ENCODE measurements at regions not wholly inside any gene's neighbourhood (a gene's known extent, or its start where the extent isn't known, plus 50 kb on each side); places are given as distances from the start of the nearest gene placed in this dataset.

DNA sequence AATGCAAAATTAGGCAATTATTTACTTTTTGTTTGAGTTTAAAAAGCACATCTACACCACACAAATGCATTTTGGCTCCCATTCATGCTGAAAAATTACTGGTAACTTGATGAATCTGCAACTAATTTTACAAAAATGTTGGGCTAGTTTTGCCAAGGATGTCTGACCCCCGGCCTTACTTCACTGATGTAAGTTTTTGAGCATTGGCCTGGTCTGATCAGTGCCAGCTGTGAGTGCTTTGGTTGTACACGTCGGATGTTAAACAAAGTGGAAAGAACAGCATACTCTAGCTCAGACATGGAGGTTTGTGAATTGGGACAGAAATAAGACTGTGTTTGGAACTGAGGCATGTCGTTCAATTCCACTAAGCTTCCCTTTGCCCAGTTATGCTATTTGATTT lies 1044.2 kb downstream of the TLE4 start:
- no peak for FAIRE-seq
- Histone ChIP-seq H3K79me2 (ENCODE audit: insufficient read depth, low read length) (no peaks in the 10 kb centered on the region), H3K4me1 (ENCODE audit: insufficient read depth, low read length) (no peaks in the 10 kb centered on the region), H3K27me3 (ENCODE audit: control insufficient read depth in 1 of 2, insufficient read depth in 2 of 2, low read length in 2 of 2) (no peaks in the 10 kb centered on the region), H3K4me2 (ENCODE audit: low read depth, low read length) (no peak overlapping the region), H3K9ac (ENCODE audit: insufficient read depth, low read depth, low read length) (no peak overlapping the region), H3K9me3 (ENCODE audit: low read length) (peaks cover 18% of the 10 kb centered on the region), H4K20me1 (ENCODE audit: insufficient read depth, low read length) (no peaks in the 10 kb centered on the region), H3K4me3 (replicated peaks in 1 of 3; ENCODE audit: insufficient read depth in 1 of 3, low read depth in 2 of 3, low read length in 3 of 3) (no peak overlapping the region), H3K27ac (ENCODE audit: extremely low read length, insufficient read depth, low read length) (no peak overlapping the region), H2AFZ (ENCODE audit: low read length) (no peak overlapping the region), H3K36me3 (replicated peaks in 1 of 2; ENCODE audit: control insufficient read depth in 1 of 2, insufficient read depth in 2 of 2, low read length in 2 of 2) (no peaks in the 10 kb centered on the region)
- no peak for DNase-seq (ENCODE audit: low spot score)
- BruUV-seq (replicated peaks): no TSS peak
- TF ChIP-seq ZNF296 (CRISPR knock-in tag; conservative IDR thresholded peaks at IDR 0.05) (no peak), ZNF33A (CRISPR knock-in tag; IDR thresholded peaks at IDR 0.05; ENCODE audit: borderline replicate concordance) (no peak), PHF8 (CRISPR knock-in tag; IDR thresholded peaks at IDR 0.05) (no peak), NR2F1 (CRISPR knock-in tag; IDR thresholded peaks at IDR 0.05) (no peak), ZNF468 (CRISPR knock-in tag; IDR thresholded peaks at IDR 0.05) (no peak), PBX3 (CRISPR knock-in tag; IDR thresholded peaks at IDR 0.05; ENCODE audit: borderline replicate concordance) (no peak), RARG (CRISPR knock-in tag; IDR thresholded peaks at IDR 0.05; ENCODE audit: low read depth) (no peak), EP300 (IDR thresholded peaks at IDR 0.05; ENCODE audit: low read depth in 2 of 2, low read length in 2 of 2) (no peak), EP300 (CRISPR knock-in tag; IDR thresholded peaks at IDR 0.05; ENCODE audit: borderline replicate concordance) (no peak)
- TF ChIP-seq, protein P1, sequence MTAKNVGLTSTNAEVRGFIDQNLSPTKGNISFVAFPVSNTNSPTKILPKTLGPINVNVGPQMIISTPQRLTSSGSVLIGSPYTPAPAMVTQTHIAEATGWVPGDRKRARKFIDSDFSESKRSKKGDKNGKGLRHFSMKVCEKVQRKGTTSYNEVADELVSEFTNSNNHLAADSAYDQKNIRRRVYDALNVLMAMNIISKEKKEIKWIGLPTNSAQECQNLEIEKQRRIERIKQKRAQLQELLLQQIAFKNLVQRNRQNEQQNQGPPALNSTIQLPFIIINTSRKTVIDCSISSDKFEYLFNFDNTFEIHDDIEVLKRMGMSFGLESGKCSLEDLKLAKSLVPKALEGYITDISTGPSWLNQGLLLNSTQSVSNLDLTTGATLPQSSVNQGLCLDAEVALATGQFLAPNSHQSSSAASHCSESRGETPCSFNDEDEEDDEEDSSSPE (CRISPR knock-in tag; IDR thresholded peaks at IDR 0.05): no peak
- ATAC-seq: no peak
- CTCF ChIA-PET (ENCODE audit: low intra/inter-chr PET ratio, low total read pairs): no interaction called here
- 3% methylated on average over 4 of the region's 4 CpGs for WGBS (ENCODE audit: low lambda C conversion rate)
- POLR2A ChIA-PET: no interaction called here
- intact Hi-C loops (cut with micrococcal nuclease; ENCODE audit: unreplicated experiment) (no loop called here), in situ Hi-C loops (cut with HindIII; ENCODE audit: extremely low pct_ligation_motif_present, low pct_unique_long_range_greater_than_20kb) (no loop called here)
